Natural killer cell (primary cell): ENCODE measurements at regions not wholly inside any gene's neighbourhood (a gene's known extent, or its start where the extent isn't known, plus 50 kb on each side); places are given as distances from the start of the nearest gene placed in this dataset.

Experiments used
- ATAC-seq, 3 donors: fragments of 150-1000 bp in 2 of 3; fragments of 200-7000 bp in 1 of 3; cut with Tn5 transposase; 1 replicate in 1 of 3; 2 replicates in 2 of 3; pipeline ENCODE4 v1.10.0; 2021; ENCODE audit warnings: mild to moderate bottlenecking in 2 of 3, moderate library complexity in 2 of 3
- DNase-seq, 2 donors: peaks; one replicate each; pipeline versions ENCODE4 v3.0.0 to v3.0.0-alpha.2; 2013 to 2021; ENCODE audit warnings: mixed read lengths in 1 of 2
- H3K27ac ChIP-seq: one replicate; pipeline ENCODE4 v1.5.1; 2013; ENCODE audit warnings: mild to moderate bottlenecking, low read length
- H3K27me3 ChIP-seq: one replicate; pipeline ENCODE4 v1.6.1; 2013; ENCODE audit warnings: low read length; ENCODE audit not compliant: control insufficient read depth, insufficient read depth
- H3K36me3 ChIP-seq: one replicate; pipeline ENCODE4 v1.6.1; 2013; ENCODE audit warnings: low read length; ENCODE audit not compliant: control insufficient read depth, insufficient read depth
- H3K4me1 ChIP-seq: one replicate; pipeline ENCODE4 v1.6.1; 2013; ENCODE audit warnings: low read length; ENCODE audit not compliant: control insufficient read depth, insufficient read depth
- H3K4me3 ChIP-seq: one replicate; pipeline ENCODE4 v1.5.1; 2013; ENCODE audit warnings: low read length
- H3K9me3 ChIP-seq: one replicate; pipeline ENCODE4 v1.6.1; 2013; ENCODE audit warnings: low read length; ENCODE audit not compliant: control insufficient read depth, insufficient read depth
- H3K27ac Mint-ChIP-seq, 2 donors: one replicate each; pipeline ENCODE4 v1.8.0; 2022; ENCODE audit warnings: mild to moderate bottlenecking in 2 of 2, mixed read lengths in 2 of 2, moderate library complexity in 1 of 2
- H3K27me3 Mint-ChIP-seq, 2 donors: one replicate each; pipeline ENCODE4 v1.8.0; 2022; ENCODE audit warnings: low read depth in 2 of 2, mixed read lengths in 2 of 2
- H3K36me3 Mint-ChIP-seq: one replicate; pipeline ENCODE4 v1.8.0; 2022; ENCODE audit warnings: mixed read lengths
- H3K4me1 Mint-ChIP-seq, 2 donors: one replicate each; pipeline ENCODE4 v1.8.0; 2022; ENCODE audit warnings: mixed read lengths in 2 of 2
- H3K4me3 Mint-ChIP-seq: one replicate; pipeline ENCODE4 v1.8.0; 2022; ENCODE audit warnings: mild to moderate bottlenecking, moderate library complexity, mixed read lengths
- H3K9me3 Mint-ChIP-seq, 2 donors: one replicate each; pipeline ENCODE4 v1.8.0; 2022; ENCODE audit warnings: mixed read lengths in 2 of 2
- WGBS: methylation state at CpG from one replicate; pipeline ENCODE4 v1.1.7; 2013; ENCODE audit warnings: missing lambda C conversion rate; ENCODE audit not compliant: insufficient coverage; 5-methylcytosine and 5-hydroxymethylcytosine counted together
- intact Hi-C: fragments of 100-400 bp; cut with micrococcal nuclease; formaldehyde crosslinking; loops from one replicate; pipeline ENCODE4 v1.14.2; 2022
- TF ChIP-seq, protein P1 (sequence below): fragments of 200-600 bp; IDR thresholded peaks from one replicate; pipeline ENCODE4 v1.8.0; 2022; ENCODE audit warnings: antibody characterized with exemption

DNA sequence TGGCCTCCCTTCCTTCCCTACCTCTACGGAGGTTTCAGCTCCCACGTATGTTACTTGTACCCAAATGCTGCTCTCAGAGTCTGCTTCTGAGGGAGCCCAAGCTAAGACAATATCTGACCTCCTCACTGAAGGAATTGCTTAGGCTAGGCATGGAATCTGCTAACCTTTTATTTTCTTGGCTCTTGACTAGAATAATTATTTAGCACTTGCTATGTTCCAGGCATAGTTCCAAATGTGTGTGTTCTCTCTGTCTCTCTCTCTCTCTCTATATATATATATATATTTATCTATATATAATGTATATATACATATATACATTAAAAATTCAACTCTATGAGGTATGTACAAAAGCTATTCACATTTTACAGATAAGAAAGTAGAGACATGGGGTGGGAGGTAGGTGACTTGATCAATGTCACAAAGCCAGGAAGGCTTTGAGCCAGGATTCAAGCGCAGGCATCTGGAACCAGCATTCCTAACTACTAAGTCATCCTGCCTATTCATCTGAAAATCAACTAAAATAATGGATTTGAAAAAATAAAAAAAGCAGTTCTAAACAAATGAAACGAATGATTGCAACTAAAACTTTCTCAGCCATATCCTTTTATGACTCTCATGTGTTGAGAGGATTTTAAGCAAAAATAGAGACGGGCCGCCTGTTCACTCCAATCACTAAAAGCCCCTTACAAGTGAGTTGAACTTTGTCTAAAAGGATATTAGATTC, 189.7 kb upstream of the JAG1 start:
- Mint-ChIP-seq H3K4me1 (no peaks in the 10 kb centered on the region), H3K4me3 (no peak overlapping the region), H3K9me3 (peaks cover 0 to 2% of the 10 kb centered on the region in 2 donors), H3K27ac (no peak overlapping the region), H3K36me3 (no peaks in the 10 kb centered on the region), H3K27me3 (no peaks in the 10 kb centered on the region)
- no peak overlapping the region for H3K27ac ChIP-seq
- H3K4me1 ChIP-seq = no peaks in the 10 kb centered on the region
- intact Hi-C loops = no loop called here
- H3K9me3 ChIP-seq = no peaks in the 10 kb centered on the region
- H3K4me3 ChIP-seq = no peak overlapping the region
- TF ChIP-seq, protein P1, sequence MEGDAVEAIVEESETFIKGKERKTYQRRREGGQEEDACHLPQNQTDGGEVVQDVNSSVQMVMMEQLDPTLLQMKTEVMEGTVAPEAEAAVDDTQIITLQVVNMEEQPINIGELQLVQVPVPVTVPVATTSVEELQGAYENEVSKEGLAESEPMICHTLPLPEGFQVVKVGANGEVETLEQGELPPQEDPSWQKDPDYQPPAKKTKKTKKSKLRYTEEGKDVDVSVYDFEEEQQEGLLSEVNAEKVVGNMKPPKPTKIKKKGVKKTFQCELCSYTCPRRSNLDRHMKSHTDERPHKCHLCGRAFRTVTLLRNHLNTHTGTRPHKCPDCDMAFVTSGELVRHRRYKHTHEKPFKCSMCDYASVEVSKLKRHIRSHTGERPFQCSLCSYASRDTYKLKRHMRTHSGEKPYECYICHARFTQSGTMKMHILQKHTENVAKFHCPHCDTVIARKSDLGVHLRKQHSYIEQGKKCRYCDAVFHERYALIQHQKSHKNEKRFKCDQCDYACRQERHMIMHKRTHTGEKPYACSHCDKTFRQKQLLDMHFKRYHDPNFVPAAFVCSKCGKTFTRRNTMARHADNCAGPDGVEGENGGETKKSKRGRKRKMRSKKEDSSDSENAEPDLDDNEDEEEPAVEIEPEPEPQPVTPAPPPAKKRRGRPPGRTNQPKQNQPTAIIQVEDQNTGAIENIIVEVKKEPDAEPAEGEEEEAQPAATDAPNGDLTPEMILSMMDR = no peak
- 81% methylated on average over 2 of the region's 6 CpGs for WGBS
- DNase-seq (no peak), ATAC-seq (no peak)
- H3K27me3 ChIP-seq = no peaks in the 10 kb centered on the region
- no peaks in the 10 kb centered on the region for H3K36me3 ChIP-seq

DNA sequence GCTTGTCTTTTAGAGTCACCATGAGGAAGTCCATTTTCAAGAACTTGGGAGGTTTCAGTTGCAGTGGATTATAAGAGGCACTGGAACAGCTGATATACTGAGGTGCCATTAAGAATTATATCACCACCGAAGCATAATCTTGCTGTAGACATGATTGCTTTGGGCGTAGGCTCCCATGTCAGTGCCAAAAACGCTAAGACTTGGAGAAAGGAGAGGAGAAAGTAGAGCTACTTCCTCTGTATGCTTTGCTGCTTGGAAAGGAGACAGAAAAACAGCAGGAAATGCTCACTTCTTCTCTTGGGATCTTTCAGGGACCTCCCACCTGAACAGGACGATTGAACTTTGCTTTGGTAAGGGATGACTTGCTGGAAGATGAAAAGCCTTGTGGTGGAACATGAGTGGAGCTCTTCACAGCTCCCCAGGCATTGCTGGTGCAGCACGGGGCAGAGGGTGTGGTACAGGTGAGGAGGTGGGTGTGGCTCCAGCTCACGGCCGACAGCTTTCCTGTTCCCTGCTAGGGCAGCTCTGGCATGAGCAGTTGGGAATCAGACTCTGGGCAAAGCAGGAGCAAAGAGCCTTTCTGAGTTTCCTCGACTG, 190.4 kb upstream of the JAG1 start:
- H3K4me3 ChIP-seq = no peak overlapping the region
- DNase-seq = no peak
- no peaks in the 10 kb centered on the region for H3K9me3 ChIP-seq
- H3K27me3 ChIP-seq = no peaks in the 10 kb centered on the region
- H3K9me3 Mint-ChIP-seq = peaks cover 0 to 2% of the 10 kb centered on the region in 2 donors
- H3K4me1 ChIP-seq = no peaks in the 10 kb centered on the region
- intact Hi-C loops = no loop called here
- H3K36me3 ChIP-seq = no peaks in the 10 kb centered on the region
- H3K36me3 Mint-ChIP-seq = no peaks in the 10 kb centered on the region
- TF ChIP-seq, protein P1 = no peak
- H3K27ac ChIP-seq = no peak overlapping the region
- H3K4me1 Mint-ChIP-seq = no peaks in the 10 kb centered on the region
- H3K27ac Mint-ChIP-seq = no peak overlapping the region
- WGBS = 61% methylated on average over 8 of the region's 8 CpGs
- no peaks in the 10 kb centered on the region for H3K27me3 Mint-ChIP-seq
- no peak overlapping the region for H3K4me3 Mint-ChIP-seq
- ATAC-seq = no peak

DNA sequence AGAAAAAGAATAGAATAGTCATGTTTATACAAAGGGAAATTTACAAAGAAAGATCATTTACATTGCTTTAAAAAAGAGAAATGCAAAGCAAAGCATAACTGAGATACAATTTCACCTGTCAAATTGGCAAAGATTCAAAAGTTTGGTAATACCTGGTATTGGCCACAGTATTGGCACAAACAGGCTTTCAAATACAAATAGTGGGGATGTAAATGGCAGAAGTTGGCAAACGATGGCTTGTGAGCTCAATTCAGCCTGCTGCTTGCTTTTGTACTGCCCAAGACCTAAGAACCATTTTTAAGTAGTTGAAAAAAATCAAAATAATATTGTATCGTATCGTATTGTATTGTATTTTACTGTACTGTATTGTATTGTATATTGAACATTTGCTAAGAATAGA, 194.5 kb upstream of the JAG1 start:
- Histone ChIP-seq H3K27me3 (no peaks in the 10 kb centered on the region), H3K4me1 (no peaks in the 10 kb centered on the region), H3K36me3 (no peaks in the 10 kb centered on the region), H3K4me3 (no peak overlapping the region), H3K9me3 (no peaks in the 10 kb centered on the region), H3K27ac (no peak overlapping the region)
- WGBS = 73% methylated on average over 1 of the region's 3 CpGs
- no peak for DNase-seq
- Mint-ChIP-seq H3K36me3 (no peaks in the 10 kb centered on the region), H3K9me3 (peaks cover 0 to 2% of the 10 kb centered on the region in 2 donors), H3K27ac (no peak overlapping the region), H3K27me3 (no peaks in the 10 kb centered on the region), H3K4me3 (no peak overlapping the region), H3K4me1 (no peaks in the 10 kb centered on the region)
- TF ChIP-seq, protein P1 = no peak
- no peak for ATAC-seq
- intact Hi-C loops = no loop called here

DNA sequence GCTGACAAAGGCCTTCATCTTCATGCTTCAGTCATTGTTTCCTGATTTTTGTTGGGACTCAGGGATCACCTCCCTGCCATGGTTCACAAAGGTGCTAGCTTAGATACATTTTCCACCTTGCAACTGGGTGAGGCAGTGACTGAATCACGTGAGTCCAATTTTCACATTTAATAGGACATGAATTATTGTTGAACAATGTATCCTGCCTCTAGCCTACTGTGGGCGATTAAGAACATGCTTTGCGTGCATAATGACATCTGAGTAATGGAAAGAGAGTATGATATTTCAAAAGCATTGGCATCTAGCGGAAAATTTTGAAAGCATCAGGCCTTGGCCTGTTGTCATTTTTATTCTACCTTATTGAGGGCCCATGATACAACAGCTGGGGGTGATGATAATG, 199.2 kb upstream of the JAG1 start:
- WGBS = 88% methylated on average over 4 of the region's 4 CpGs
- Mint-ChIP-seq H3K36me3 (no peaks in the 10 kb centered on the region), H3K9me3 (peaks cover 0 to 2% of the 10 kb centered on the region in 2 donors), H3K27ac (no peak overlapping the region), H3K4me1 (no peaks in the 10 kb centered on the region), H3K27me3 (no peaks in the 10 kb centered on the region), H3K4me3 (no peak overlapping the region)
- Histone ChIP-seq H3K4me1 (no peaks in the 10 kb centered on the region), H3K27ac (no peak overlapping the region), H3K27me3 (no peaks in the 10 kb centered on the region), H3K4me3 (no peak overlapping the region), H3K9me3 (no peaks in the 10 kb centered on the region), H3K36me3 (no peaks in the 10 kb centered on the region)
- DNase-seq (no peak), ATAC-seq (no peak)
- intact Hi-C loops = no loop called here
- TF ChIP-seq, protein P1 = no peak
